GM21576 (cell line): ENCODE measurements at regions not wholly inside any gene's neighbourhood (a gene's known extent, or its start where the extent isn't known, plus 50 kb on each side); places are given as distances from the start of the nearest gene placed in this dataset.

Experiments
- ATAC-seq: cut with Tn5 transposase; IDR thresholded peaks from one replicate; pipeline ENCODE4 v1.9.1; 2021; ENCODE audit warnings: mild to moderate bottlenecking, moderate library complexity; ENCODE audit not compliant: unreplicated experiment

DNA sequence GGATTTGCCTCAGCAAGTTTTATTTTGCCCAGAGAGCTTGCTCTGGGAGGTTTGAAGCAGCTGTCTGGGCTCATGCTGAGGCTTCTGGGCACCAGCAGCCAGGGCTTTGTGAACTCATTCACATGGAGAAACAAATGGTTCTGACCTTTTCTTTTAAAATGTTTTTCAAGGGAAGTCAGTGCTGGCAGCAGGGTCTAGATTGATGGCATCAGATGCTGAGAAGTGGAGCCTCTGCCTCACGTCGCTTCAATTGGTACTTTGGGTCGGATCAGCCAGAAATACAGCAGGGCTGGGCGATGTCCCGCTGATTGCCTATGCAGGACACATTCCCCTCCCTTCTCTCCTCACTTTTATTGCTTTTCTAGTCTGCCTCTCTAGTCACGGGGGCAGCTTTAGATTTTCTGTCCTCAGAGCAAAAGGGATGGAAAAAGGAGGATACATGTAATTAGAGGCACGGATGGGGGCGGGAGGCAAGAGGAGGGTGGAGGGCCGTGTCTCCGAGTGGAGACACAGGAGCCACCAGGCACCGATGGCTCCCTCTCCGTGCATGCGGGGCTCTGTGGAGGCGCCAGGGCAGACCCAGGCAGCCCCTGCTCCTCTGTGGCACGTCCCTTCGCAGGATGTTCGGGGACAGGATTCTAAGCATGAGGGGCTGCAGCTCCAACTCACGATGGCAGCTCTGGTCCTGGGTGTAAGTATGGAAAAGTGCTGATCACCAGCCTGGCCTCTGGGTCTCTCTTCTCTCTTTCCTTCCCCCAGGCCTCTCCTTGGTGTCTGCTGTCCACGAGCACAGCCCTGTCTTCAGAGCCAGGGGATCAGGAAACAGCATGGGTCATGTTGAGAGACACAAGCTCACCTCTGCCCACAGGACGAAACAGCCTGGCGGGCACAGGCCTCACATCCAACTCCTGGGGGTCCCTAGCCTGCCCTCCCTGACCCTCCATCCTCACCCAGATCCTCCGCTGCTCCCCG, 116.1 kb downstream of the FAM43A start:
- ATAC-seq: no peak

DNA sequence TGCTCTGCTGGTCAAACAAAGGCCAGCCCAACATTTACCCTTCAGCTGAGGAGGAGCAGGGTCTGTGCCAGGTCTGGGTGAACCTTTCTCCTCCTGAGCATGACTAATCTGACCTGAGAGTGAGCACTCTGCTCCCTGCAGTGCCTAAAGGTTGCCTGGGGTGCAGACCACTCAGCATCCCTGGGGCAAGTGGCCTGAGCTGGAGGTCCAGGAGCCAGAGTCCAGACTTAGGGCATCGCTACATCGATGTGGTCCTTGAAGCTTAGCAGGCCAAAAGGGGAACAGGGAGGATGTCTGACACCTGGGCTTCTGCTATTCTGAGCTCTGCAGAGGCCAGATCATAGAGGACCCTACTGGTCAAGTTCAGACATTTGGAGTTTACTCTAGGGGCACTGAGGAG, 119.1 kb downstream of the FAM43A start:
- no peak for ATAC-seq

GRCh38 chr3:194805546-194805945, 119.9 kb downstream of the FAM43A start:
- no peak for ATAC-seq

DNA sequence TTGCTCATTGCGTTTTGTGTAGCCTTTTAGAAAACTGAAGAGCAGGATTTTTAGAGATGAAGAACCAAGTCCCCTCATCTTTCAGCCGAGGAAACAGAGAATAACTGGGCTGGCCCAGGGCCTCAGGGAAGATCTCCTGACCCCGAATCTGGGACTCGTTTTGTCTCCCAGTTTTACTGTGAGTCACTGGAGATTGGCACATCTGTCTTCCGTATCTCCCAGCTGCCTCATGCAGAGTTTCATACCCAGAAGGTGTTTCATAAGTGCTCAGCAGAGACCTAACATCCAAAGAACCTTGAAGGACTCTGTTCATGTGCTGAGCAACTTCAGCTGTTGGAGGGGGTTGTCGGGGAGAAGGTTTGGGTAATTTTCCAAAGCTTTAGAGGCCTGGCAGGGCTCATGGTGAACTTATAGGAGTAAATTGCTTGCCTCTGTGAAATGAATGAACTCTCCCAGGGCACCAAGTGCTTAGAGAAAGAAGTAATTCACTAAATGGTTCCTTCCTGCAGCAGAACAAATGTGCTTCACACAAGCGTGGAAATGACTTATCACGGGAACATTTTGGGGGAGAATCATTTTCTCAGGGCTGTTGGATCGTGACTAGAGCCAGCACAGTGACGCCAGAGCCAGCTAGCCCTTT, 121.4 kb downstream of the FAM43A start:
- ATAC-seq: no peak

GRCh38 chr3:194808640-194809097, 123.0 kb downstream of the FAM43A start:
- no peak for ATAC-seq

DNA sequence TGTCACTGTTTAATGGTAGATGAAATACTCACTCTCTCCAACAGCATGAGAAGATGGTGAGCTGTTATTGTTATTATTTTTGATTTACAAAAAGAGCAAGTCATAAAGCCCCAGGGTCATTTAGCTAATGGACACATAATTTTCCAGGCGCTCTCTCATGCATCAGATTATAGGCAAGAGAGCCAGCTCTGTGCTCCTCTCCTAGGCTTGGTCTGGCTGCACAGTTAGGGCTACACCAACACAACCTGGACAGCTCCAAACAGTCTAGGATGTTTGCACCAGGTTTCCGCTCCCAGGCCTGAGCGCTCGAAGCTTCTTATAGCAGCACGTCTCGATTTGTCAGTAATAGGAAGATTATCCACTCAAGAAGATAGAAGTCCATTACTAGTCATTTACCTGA, 123.7 kb downstream of the FAM43A start:
- no peak for ATAC-seq

GRCh38 chr3:194810076-194810475, 124.4 kb downstream of the FAM43A start:
- no peak for ATAC-seq

GRCh38 chr3:194811118-194811517, 125.4 kb downstream of the FAM43A start:
- no peak for ATAC-seq

DNA sequence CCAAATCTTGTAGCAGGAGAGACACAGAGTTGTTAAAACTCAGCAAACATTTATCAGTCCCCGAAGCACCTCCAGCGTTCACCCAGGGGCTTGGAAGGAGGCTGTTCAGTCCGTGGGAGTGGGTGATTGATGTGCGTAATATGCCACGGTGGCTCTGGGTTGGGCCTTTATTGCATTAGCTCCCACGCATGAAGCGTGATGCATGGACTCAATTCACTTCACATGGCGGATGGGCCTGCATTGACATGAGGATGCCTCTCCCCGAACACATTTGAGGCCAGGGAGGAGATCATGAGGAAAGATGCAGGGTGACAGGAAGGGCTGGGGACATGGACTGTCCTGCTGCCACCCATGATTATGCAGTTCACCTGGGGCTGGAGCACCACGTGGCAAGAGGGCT, 126.5 kb downstream of the FAM43A start:
- ATAC-seq: no peak

- ATAC-seq: no peak
These were observed 129.2 kb downstream of the FAM43A start for GRCh38 chr3:194814878-194815357.

- no peak for ATAC-seq
These were observed 131.3 kb downstream of the FAM43A start for GRCh38 chr3:194816748-194817591.

DNA sequence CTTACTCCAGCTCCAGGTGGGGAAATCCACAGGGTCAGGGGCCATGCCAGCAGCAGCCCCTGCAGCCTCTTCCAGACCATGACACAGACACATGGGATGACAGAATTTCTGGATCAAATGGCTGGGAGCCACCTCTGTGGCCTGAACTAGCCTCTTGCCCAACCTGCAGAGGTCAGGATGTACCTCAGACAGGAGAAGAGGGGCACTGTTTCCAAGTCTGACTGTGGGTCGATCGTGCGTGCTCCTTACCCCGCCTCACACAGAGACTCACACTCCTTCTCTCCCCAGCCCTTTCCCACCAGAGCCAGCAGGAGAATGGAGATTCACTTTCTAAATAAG, 131.9 kb downstream of the FAM43A start:
- ATAC-seq: no peak

DNA sequence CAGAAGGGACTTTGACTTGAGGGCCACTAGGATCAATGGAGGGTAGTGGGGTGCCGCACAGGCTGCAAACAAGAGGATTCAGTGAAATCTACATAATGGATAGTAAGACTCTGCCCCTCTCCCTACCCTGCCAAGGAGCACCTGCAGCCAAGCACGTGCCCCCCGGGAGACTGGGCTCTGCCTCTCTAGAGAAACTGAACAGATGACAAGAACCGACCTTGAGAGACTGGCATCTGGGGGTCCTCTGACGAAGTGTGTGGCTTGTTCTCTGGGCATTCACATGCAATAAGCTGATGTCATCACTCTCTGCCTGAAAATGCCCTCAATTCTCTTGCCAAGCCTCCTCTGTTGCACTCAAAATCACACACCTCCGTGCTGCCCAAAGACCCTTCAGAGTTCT, 132.3 kb downstream of the FAM43A start:
- ATAC-seq: no peak

DNA sequence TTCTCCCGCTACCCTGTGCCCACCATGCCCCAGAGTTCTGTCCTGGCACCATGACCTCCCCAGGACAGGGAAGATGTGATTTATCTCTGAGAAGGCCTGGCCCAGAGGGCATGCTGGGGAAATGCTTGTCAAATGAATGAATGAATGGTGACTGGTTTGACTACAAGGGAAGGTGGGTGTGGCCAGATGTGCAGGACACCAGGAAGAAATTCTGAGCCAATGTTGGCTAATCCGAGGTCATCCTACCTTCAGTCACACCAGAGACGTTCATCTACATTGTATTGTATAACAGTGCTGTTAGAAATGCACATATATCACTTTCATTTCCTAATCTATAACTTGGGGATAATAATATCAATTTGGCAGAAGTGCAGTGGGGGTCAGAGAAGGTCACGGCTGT, 138.4 kb downstream of the FAM43A start:
- no peak for ATAC-seq

GRCh38 chr3:194824701-194825111, 139.0 kb downstream of the FAM43A start:
- ATAC-seq: no peak

DNA sequence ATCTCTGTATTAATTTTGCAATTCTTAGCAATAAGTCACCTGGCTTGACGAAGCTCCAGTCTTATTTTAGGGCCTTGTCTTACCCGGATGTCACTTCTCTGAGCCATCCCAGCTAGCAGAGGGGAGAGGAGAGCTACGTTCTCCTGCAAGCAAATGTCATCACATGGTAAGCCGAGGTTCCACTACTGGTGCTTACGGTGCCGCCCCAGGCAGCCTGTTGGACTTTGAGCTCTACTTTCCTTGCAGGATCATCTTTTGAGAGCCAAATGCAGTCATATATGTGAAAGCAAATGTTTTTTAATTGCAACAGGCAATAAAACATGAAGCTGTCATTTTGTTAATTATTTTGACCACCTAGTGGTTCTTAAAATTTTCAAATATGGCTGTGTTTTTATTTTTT, 140.9 kb downstream of the FAM43A start:
- no peak for ATAC-seq

- no peak for ATAC-seq
These were observed 141.8 kb downstream of the FAM43A start for GRCh38 chr3:194827486-194827885.

GRCh38 chr3:194828116-194828515, 142.4 kb downstream of the FAM43A start:
- ATAC-seq: no peak

GRCh38 chr3:194828926-194829325, 143.2 kb downstream of the FAM43A start:
- ATAC-seq: no peak

DNA sequence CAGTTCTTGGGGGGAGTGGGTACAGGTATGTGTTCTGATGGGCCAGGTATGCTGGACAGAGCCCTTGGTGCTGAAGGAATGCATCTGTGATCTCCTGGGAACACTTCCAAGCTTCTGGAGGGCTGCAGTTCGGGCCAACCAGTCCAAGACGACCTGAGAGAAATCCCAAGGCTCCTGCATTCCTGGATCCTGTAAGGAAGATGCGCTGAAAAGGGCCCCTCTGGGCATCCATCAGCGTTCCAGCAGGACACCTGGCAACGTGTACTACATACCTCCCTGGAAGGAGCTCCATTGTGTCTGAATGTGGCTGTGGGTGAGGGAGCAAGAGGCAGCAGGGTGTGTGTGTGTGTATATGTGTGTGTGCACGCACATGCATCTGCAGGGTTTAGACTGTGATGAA, 144.7 kb downstream of the FAM43A start:
- no peak for ATAC-seq

DNA sequence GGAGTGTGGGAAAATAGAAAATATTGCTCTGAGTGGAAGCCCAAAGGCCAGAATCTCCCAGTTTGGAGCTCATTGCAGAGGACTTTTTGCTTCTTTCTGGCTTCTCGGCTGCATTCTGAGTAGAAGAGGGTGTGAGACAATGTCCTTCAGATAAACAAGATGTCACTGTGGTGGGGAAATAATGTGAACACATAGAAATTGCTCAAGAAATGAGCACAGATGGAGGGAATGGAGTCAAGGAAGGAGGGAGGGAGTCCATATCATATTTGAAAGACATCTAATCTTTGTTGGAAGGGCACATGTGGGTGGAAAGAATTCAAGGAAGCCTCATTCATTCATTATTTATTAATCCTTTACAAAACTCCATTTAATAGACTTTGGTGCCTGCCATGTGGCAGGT, 145.3 kb downstream of the FAM43A start:
- ATAC-seq: no peak
